Motor neuron (in vitro differentiated cells): ENCODE measurements at regions not wholly inside any gene's neighbourhood (a gene's known extent, or its start where the extent isn't known, plus 50 kb on each side); places are given as distances from the start of the nearest gene placed in this dataset.

Experiments used
- ATAC-seq, 8 experiments: fragments of 200-7000 bp; cut with Tn5 transposase; replicated peaks in 6 of 8; 2 replicates each; pipeline ENCODE4 v1.8.0; 2021; ENCODE audit warnings: mild to moderate bottlenecking in 8 of 8, moderate library complexity in 8 of 8
- H3K27ac ChIP-seq, 2 donors: fragments of 250-450 bp; sonication (Bioruptor Pico); 2 replicates each; pipeline ENCODE4 v1.9.0; 2021; ENCODE audit warnings: antibody characterized with exemption in 2 of 2, mild to moderate bottlenecking in 2 of 2, moderate library complexity in 1 of 2
- H3K4me1 ChIP-seq, 2 donors: fragments of 250-450 bp; sonication (Bioruptor Pico); replicated peaks in 1 of 2; 2 replicates each; pipeline ENCODE4 v1.6.1; 2021; ENCODE audit warnings: antibody characterized with exemption in 2 of 2, mild to moderate bottlenecking in 2 of 2, moderate library complexity in 1 of 2
- H3K4me3 ChIP-seq, 5 donors: fragments of 250-450 bp; sonication (Bioruptor Pico); 2 replicates each; pipeline ENCODE4 v1.9.0; 2021; ENCODE audit warnings: antibody characterized with exemption in 5 of 5, mild to moderate bottlenecking in 5 of 5, moderate library complexity in 4 of 5
- WGBS, 10 experiments: fragments of 450-650 bp; shearing (Covaris generic); methylation state at CpG; one replicate each; pipeline ENCODE4 v1.0.0; 2022; 5-methylcytosine and 5-hydroxymethylcytosine counted together
- in situ Hi-C, 9 experiments: fragments of 400-800 bp; cut with MboI; loops; one replicate each; pipeline ENCODE4 v1.15.0; 2021; ENCODE audit warnings: low sequenced_read_pairs in 9 of 9, low pct_unique_long_range_greater_than_20kb in 2 of 9; ENCODE audit not compliant: unreplicated experiment in 9 of 9

DNA sequence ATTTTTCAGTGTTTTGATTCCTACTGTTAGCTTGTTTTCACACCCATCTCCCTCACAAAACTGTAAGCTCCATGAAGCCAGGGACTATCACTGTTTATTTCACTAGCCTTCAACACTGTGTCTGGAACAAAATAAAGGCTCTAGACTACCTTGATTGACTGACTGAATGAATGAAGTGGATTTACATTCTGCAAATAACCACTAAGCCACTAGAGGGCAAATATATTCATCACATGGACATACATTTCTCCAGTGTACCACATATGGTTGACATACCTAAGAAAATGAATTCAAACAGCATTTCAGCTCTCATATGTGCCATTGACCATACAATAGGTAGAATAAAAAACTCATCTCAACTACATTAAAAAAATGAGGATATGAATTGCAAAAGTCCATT lies 185.9 kb downstream of the RAB11FIP2 start:
- ATAC-seq = peak in 3 of 8 experiments; percentile 29 to 64 (median 45)
- Histone ChIP-seq H3K27ac (no peak overlapping the region), H3K4me1 (peaks cover 0 to 4% of the 10 kb centered on the region in 2 donors), H3K4me3 (no peak overlapping the region)
- in situ Hi-C loops = no loop called here

DNA sequence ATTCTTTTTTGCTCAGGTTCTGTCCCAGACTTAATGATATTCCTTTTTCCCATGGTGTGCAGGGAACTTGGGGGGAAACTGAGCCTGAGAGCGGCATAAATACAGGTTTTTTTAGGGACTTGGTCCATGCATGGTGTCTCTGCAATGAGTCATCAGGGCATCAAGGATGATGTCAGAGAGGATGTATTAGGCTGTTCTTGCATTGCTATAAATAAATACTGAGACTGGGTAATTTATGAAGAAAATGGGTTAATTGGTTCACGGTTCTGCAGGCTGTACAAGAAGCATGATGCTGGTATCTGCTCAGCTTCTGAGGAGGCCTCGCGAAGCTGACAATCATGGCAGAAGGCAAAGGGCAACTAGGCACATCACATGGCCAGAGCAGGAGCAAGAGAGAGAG lies 185.4 kb downstream of the RAB11FIP2 start:
- Histone ChIP-seq H3K27ac (no peak overlapping the region), H3K4me3 (no peak overlapping the region), H3K4me1 (peaks cover 0 to 4% of the 10 kb centered on the region in 2 donors)
- in situ Hi-C loops = no loop called here
- peak in 3 of 8 experiments; percentile 17 to 68 (median 62) for ATAC-seq
- 73 to 100% (median 88%) methylated on average over 1 to 4 of the region's 4 CpGs; no CpG with 5 or more reads in 2 of the 10 experiments for WGBS, 10 experiments

DNA sequence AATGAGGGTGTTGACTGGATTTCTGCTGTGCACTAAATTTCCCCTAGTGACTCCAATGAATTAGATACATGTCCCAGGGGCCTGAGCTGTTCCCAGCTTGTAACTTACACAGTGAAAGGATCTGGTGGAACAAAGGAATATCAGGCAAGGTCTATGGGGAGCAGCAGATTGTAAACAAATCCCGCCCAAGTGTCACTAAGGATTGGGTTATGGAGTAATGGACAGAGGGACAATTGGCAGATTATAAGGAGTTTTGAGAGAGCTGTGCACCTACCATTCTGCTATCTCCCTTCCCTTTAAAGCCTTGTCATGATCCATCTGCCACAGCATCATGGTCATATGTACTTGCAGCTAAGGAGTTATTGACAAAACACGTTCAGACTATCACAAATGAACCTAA lies 183.0 kb downstream of the RAB11FIP2 start:
- Histone ChIP-seq H3K4me1 (peaks cover 0 to 4% of the 10 kb centered on the region in 2 donors), H3K4me3 (no peak overlapping the region), H3K27ac (no peak overlapping the region)
- no peak for ATAC-seq
- WGBS, 10 experiments = 22 to 83% (median 60%) methylated on average over 1 to 2 of the region's 2 CpGs
- in situ Hi-C loops = no loop called here

GRCh38 chr10:117865945-117866344 lies 180.8 kb downstream of the RAB11FIP2 start:
- WGBS, 10 experiments = 77 to 100% (median 83%) methylated on average over 1 to 4 of the region's 4 CpGs; no CpG with 5 or more reads in 3 of the 10 experiments
- H3K27ac ChIP-seq = no peak overlapping the region
- H3K4me3 ChIP-seq = no peak overlapping the region
- H3K4me1 ChIP-seq = peaks cover 0 to 4% of the 10 kb centered on the region in 2 donors
- no peak for ATAC-seq
- in situ Hi-C loops = no loop called here

- H3K4me1 ChIP-seq = peaks cover 0 to 4% of the 10 kb centered on the region in 2 donors
- no peak overlapping the region for H3K4me3 ChIP-seq
- in situ Hi-C loops = no loop called here
- 61 to 100% (median 84%) methylated on average over 1 to 8 of the region's 9 CpGs; no CpG with 5 or more reads in 2 of the 10 experiments for WGBS, 10 experiments
- no peak overlapping the region for H3K27ac ChIP-seq
- no peak for ATAC-seq
Measured at GRCh38 chr10:117868151-117868550, 178.6 kb downstream of the RAB11FIP2 start.

GRCh38 chr10:117875793-117876192 lies 170.9 kb downstream of the RAB11FIP2 start:
- 0 to 94% (median 17%) methylated on average over 1 to 2 of the region's 2 CpGs; no CpG with 5 or more reads in 3 of the 10 experiments for WGBS, 10 experiments
- Histone ChIP-seq H3K4me1 (no peaks in the 10 kb centered on the region), H3K4me3 (no peak overlapping the region), H3K27ac (no peak overlapping the region)
- in situ Hi-C loops = loop anchor here in 1 of 9 experiments (25.0 kb wide), 1 partner anchor 362 kb away; no protein-coding TSS in a partner anchor
- peak in 3 of 8 experiments; percentile 80 to 90 (median 84) for ATAC-seq

DNA sequence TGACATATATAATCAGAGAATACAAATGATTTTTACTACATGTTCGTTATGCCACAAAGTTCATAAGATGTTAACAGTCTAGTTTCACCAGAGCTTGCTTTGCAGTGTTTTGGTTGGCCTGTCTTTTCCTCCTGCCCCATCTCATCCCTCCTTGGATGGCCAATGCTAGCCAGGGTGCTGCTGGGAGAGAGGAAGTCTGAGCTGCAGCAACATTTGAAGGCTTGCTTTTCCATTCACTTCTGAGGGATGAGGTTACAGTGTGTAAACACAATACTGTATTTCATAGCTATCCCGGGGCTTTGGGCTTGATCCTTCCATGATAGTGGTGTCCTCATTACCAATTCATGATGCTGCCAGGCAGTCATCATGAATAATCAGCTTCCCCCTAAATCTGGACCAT lies 170.5 kb downstream of the RAB11FIP2 start:
- 9 to 91% (median 76%) methylated on average over 1 to 2 of the region's 2 CpGs; no CpG with 5 or more reads in 2 of the 10 experiments for WGBS, 10 experiments
- in situ Hi-C loops = loop anchor here in 1 of 9 experiments (25.0 kb wide), 1 partner anchor 361 kb away; no protein-coding TSS in a partner anchor
- H3K4me1 ChIP-seq = no peaks in the 10 kb centered on the region
- no peak overlapping the region for H3K27ac ChIP-seq
- no peak overlapping the region for H3K4me3 ChIP-seq
- peak in 3 of 8 experiments; percentile 67 to 91 (median 71) for ATAC-seq

GRCh38 chr10:117878626-117879025 lies 168.1 kb downstream of the RAB11FIP2 start:
- H3K27ac ChIP-seq = no peak overlapping the region
- no peaks in the 10 kb centered on the region for H3K4me1 ChIP-seq
- WGBS, 10 experiments = 55 to 90% (median 78%) methylated on average over 1 to 5 of the region's 5 CpGs
- in situ Hi-C loops = loop anchor here in 1 of 9 experiments (25.0 kb wide), 1 partner anchor 359 kb away; no protein-coding TSS in a partner anchor
- H3K4me3 ChIP-seq = no peak overlapping the region
- no peak for ATAC-seq

DNA sequence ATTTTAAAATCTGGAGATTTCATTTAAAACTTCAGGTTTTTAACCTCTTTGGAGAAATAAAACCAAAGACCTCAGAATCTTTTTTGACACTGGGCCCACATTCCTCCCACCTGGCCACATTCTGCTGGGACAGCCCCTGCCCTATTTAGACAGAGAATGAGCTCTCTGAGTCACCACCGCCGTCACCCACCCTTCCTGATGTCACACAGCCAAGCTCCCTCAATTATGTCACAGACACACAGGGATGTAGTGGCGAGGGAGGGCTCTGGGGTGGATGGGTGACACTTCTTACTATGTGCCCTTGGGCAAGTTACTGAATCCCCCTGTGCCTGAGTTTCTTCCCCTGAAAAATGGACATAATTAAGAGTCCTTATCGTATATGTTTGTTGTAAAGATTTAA lies 162.6 kb downstream of the RAB11FIP2 start:
- peak in 5 of 8 experiments; percentile 55 to 88 (median 70) for ATAC-seq
- no peak overlapping the region for H3K4me3 ChIP-seq
- in situ Hi-C loops = loop anchor here in 1 of 9 experiments (25.0 kb wide), 1 partner anchor 353 kb away; no protein-coding TSS in a partner anchor
- no peak overlapping the region for H3K27ac ChIP-seq
- peaks cover 0 to 4% of the 10 kb centered on the region in 2 donors for H3K4me1 ChIP-seq
- 77 to 95% (median 84%) methylated on average over 2 to 4 of the region's 4 CpGs; no CpG with 5 or more reads in 3 of the 10 experiments for WGBS, 10 experiments

DNA sequence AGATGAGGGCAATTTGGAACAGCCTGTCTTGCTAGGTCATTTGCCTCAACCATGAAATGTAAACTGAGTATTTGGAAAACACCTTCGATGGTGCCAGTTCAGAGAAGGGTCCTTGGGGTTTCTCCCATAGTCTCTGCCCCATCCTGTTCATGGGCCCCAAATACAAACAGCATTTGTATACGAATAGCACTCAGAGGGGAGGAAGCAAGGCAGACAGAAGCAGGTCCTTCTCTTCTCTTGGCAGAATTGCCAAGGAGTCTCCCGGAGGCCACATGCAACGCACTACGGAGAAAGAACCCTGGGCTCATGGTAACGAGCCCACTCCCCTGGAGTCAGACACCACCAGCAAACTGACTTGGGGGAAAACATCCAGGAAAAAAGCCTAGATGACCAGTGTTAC lies 162.1 kb downstream of the RAB11FIP2 start:
- WGBS, 10 experiments = 33 to 80% (median 51%) methylated on average over 1 to 6 of the region's 6 CpGs; no CpG with 5 or more reads in 3 of the 10 experiments
- H3K27ac ChIP-seq = no peak overlapping the region
- H3K4me1 ChIP-seq = peaks cover 0 to 4% of the 10 kb centered on the region in 2 donors
- ATAC-seq = peak in 6 of 8 experiments; percentile 13 to 51 (median 41)
- in situ Hi-C loops = loop anchor here in 1 of 9 experiments (25.0 kb wide), 1 partner anchor 353 kb away; no protein-coding TSS in a partner anchor
- H3K4me3 ChIP-seq = no peak overlapping the region

DNA sequence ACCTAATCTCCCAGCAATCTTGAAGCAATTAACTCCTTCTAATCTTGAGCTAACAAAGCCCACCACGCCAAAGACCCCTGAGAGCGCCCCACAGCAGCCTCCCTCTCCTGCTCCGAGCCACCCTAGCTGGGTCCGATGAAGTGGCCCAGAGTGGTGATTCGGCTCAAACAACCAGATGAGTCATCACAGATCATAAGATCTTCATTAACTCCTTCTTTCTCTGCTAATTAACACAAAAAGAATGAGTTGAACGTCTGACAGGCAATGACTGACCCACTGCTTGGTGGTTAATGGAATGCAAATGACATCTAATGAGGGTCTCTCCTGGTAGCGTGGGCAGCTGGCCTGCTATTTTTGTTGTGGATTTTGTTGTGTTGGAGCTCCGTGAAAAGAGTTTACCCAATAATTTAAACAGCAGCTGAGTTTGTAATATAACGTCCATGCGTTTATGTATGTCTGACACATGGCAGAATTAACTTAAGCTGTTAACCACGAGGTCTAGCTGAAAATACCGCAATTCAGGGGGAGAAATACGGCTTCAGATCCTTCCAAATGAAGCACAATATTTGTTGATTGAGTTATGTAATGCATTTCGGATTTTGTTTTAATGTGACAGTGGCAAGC lies 161.4 kb downstream of the RAB11FIP2 start:
- in situ Hi-C loops = loop anchor here in 1 of 9 experiments (25.0 kb wide), 1 partner anchor 352 kb away; no protein-coding TSS in a partner anchor
- 38 to 68% (median 42%) methylated on average over 1 to 13 of the region's 14 CpGs; no CpG with 5 or more reads in 1 of the 10 experiments for WGBS, 10 experiments
- H3K4me1 ChIP-seq = peaks cover 0 to 4% of the 10 kb centered on the region in 2 donors
- ATAC-seq = peak in 6 of 8 experiments; percentile 12 to 92 (median 86)
- no peak overlapping the region for H3K27ac ChIP-seq
- H3K4me3 ChIP-seq = no peak overlapping the region

- H3K4me1 ChIP-seq = peaks cover 0 to 4% of the 10 kb centered on the region in 2 donors
- in situ Hi-C loops = loop anchor here in 1 of 9 experiments (25.0 kb wide), 1 partner anchor 351 kb away; no protein-coding TSS in a partner anchor
- no peak overlapping the region for H3K4me3 ChIP-seq
- no peak for ATAC-seq
- no peak overlapping the region for H3K27ac ChIP-seq
- WGBS, 10 experiments = 81 to 100% (median 92%) methylated on average over 1 to 5 of the region's 7 CpGs; no CpG with 5 or more reads in 1 of the 10 experiments
Measured at GRCh38 chr10:117886766-117887165, 160.0 kb downstream of the RAB11FIP2 start.

DNA sequence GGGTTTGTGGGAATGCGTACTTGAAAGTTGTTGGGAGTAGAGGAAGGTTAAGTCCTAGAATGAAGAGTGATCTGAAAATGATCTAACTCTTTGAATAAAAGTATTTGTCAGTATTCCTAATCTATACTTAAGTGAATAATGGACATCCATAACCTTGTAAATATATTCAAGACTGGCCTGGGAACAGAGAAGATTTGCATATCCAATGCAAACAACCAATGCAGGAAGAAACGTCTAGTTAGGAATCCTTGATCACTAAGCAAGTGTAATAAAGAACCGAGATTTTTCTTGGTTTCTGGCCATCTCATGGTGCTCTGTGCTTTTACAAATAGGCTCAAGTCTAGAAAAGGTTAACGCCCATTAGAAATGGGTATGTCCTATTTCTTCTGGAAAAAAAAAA lies 157.1 kb downstream of the RAB11FIP2 start:
- WGBS, 10 experiments = 0 to 90% (median 75%) methylated on average over 1 to 4 of the region's 4 CpGs
- in situ Hi-C loops = loop anchor here in 1 of 9 experiments (25.0 kb wide), 1 partner anchor 348 kb away; no protein-coding TSS in a partner anchor
- ATAC-seq = peak in 3 of 8 experiments; percentile 46 to 94 (median 55)
- no peak overlapping the region for H3K27ac ChIP-seq
- H3K4me3 ChIP-seq = no peak overlapping the region
- peaks cover 0 to 4% of the 10 kb centered on the region in 2 donors for H3K4me1 ChIP-seq
